HEK293T (cell line): ENCODE measurements at regions not wholly inside any gene's neighbourhood (a gene's known extent, or its start where the extent isn't known, plus 50 kb on each side); places are given as distances from the start of the nearest gene placed in this dataset.

Source experiments
- CTCF ChIA-PET: fragments of 350-600 bp; formaldehyde crosslinking; extraction: SDS; loops from one replicate; lab custom pipeline; 2021; ENCODE audit warnings: antibody characterized with exemption, inconsistent platforms; lab: Yijun Ruan, JAX
- POLR2A ChIA-PET: fragments of 350-600 bp; formaldehyde crosslinking; extraction: SDS; loops from one replicate; lab custom pipeline; 2020; ENCODE audit warnings: antibody characterized with exemption, inconsistent platforms; lab: Yijun Ruan, JAX
- DNase-seq: peaks from one replicate; pipeline ENCODE4 v3.0.0; 2012; ENCODE audit warnings: mixed read lengths; ENCODE audit errors: extremely low spot score
- ARNT ChIP-seq: fragments of 450-650 bp; IDR thresholded peaks from 2 replicates; pipeline ENCODE4 v1.6.1; 2017; ENCODE audit warnings: mild to moderate bottlenecking
- BHLHE40 ChIP-seq: fragments of 450-650 bp; IDR thresholded peaks from 2 replicates; pipeline ENCODE4 v1.6.1; 2016; ENCODE audit warnings: mild to moderate bottlenecking, moderate library complexity, borderline replicate concordance
- CTBP1 ChIP-seq: fragments of 450-650 bp; IDR thresholded peaks from 2 replicates; pipeline ENCODE4 v1.6.1; 2016; ENCODE audit warnings: borderline replicate concordance
- ELF4 ChIP-seq: fragments of 450-650 bp; IDR thresholded peaks from 2 replicates; pipeline ENCODE4 v1.6.1; 2017; ENCODE audit warnings: antibody characterized with exemption
- FOXA1 ChIP-seq: fragments of 450-650 bp; IDR thresholded peaks from 2 replicates; pipeline ENCODE4 v1.6.1; 2016; ENCODE audit warnings: mild to moderate bottlenecking
- FOXK2 ChIP-seq: fragments of 450-650 bp; IDR thresholded peaks from 2 replicates; pipeline ENCODE4 v1.6.1; 2016; ENCODE audit warnings: mild to moderate bottlenecking
- FOXM1 ChIP-seq: fragments of 450-650 bp; IDR thresholded peaks from 2 replicates; pipeline ENCODE4 v1.6.1; 2017; ENCODE audit warnings: mild to moderate bottlenecking, borderline replicate concordance
- HDGF ChIP-seq: fragments of 450-650 bp; IDR thresholded peaks from 2 replicates; pipeline ENCODE4 v1.6.1; 2017; ENCODE audit warnings: antibody characterized with exemption, borderline replicate concordance
- L3MBTL2 ChIP-seq: fragments of 450-650 bp; conservative IDR thresholded peaks from 2 replicates; pipeline ENCODE4 v1.6.1; 2016; ENCODE audit warnings: mild to moderate bottlenecking
- LEF1 ChIP-seq: fragments of 450-650 bp; IDR thresholded peaks from 2 replicates; pipeline ENCODE4 v1.6.1; 2017; ENCODE audit warnings: mild to moderate bottlenecking, borderline replicate concordance
- NFRKB ChIP-seq: fragments of 450-650 bp; IDR thresholded peaks from 2 replicates; pipeline ENCODE4 v1.6.1; 2016; ENCODE audit warnings: mild to moderate bottlenecking, moderate library complexity
- PKNOX1 ChIP-seq: fragments of 450-650 bp; IDR thresholded peaks from 2 replicates; pipeline ENCODE4 v1.6.1; 2016
- SP1 ChIP-seq: fragments of 450-650 bp; IDR thresholded peaks from 2 replicates; pipeline ENCODE4 v1.6.1; 2017
- SUZ12 ChIP-seq: fragments of 450-650 bp; IDR thresholded peaks from 2 replicates; pipeline ENCODE4 v1.6.1; 2016; ENCODE audit warnings: mild to moderate bottlenecking
- TARDBP ChIP-seq: fragments of 450-650 bp; IDR thresholded peaks from 2 replicates; pipeline ENCODE4 v1.6.1; 2016
- ZNF384 ChIP-seq: fragments of 450-650 bp; IDR thresholded peaks from 2 replicates; pipeline ENCODE4 v1.6.1; 2016

GRCh38 chr5:28877050-28877449 is 1838.7 kb upstream of the CDH9 start:
- no peak for DNase-seq
- TF ChIP-seq HDGF (no peak), ARNT (no peak), NFRKB (no peak), TARDBP (no peak)
- CTCF ChIA-PET: no interaction called here
- POLR2A ChIA-PET: no interaction called here

- POLR2A ChIA-PET: no interaction called here
- DNase-seq: no peak
- no peak for TF ChIP-seq HDGF
- no peak for TF ChIP-seq L3MBTL2
- TF ChIP-seq ARNT: no peak
- TF ChIP-seq ZNF384: no peak
- TF ChIP-seq SP1: no peak
- no peak for TF ChIP-seq ELF4
- no peak for TF ChIP-seq TARDBP
- TF ChIP-seq CTBP1: no peak
- TF ChIP-seq SUZ12: no peak
- no peak for TF ChIP-seq BHLHE40
- no peak for TF ChIP-seq FOXM1
- no peak for TF ChIP-seq PKNOX1
- no peak for TF ChIP-seq NFRKB
- no peak for TF ChIP-seq LEF1
- no peak for TF ChIP-seq FOXA1
- CTCF ChIA-PET: no interaction called here
Measured at GRCh38 chr5:28864006-28864405, 1825.6 kb upstream of the CDH9 start.

- CTCF ChIA-PET: no interaction called here
- POLR2A ChIA-PET: no interaction called here
- DNase-seq: no peak
- TF ChIP-seq FOXK2 (no peak), BHLHE40 (no peak), SUZ12 (no peak), ELF4 (no peak), NFRKB (no peak), TARDBP (no peak), HDGF (no peak), ZNF384 (no peak), LEF1 (no peak), FOXM1 (no peak), SP1 (no peak), CTBP1 (no peak), ARNT (no peak), PKNOX1 (no peak), FOXA1 (no peak)
Measured at GRCh38 chr5:28862860-28863196, 1824.4 kb upstream of the CDH9 start.

GRCh38 chr5:28862137-28862859 is 1823.9 kb upstream of the CDH9 start:
- CTCF ChIA-PET: no interaction called here
- TF ChIP-seq FOXA1: no peak
- TF ChIP-seq TARDBP: no peak
- TF ChIP-seq L3MBTL2: no peak
- no peak for TF ChIP-seq PKNOX1
- no peak for TF ChIP-seq CTBP1
- TF ChIP-seq SUZ12: no peak
- no peak for TF ChIP-seq ZNF384
- TF ChIP-seq BHLHE40: no peak
- TF ChIP-seq NFRKB: no peak
- TF ChIP-seq LEF1: no peak
- TF ChIP-seq FOXM1: no peak
- no peak for TF ChIP-seq HDGF
- no peak for TF ChIP-seq ARNT
- POLR2A ChIA-PET: no interaction called here
- DNase-seq: no peak

- CTCF ChIA-PET: no interaction called here
- TF ChIP-seq ARNT: no peak
- no peak for TF ChIP-seq FOXM1
- no peak for TF ChIP-seq ELF4
- TF ChIP-seq FOXK2: no peak
- no peak for TF ChIP-seq CTBP1
- no peak for TF ChIP-seq L3MBTL2
- TF ChIP-seq HDGF: no peak
- no peak for TF ChIP-seq PKNOX1
- TF ChIP-seq NFRKB: no peak
- TF ChIP-seq FOXA1: no peak
- TF ChIP-seq BHLHE40: no peak
- no peak for TF ChIP-seq SUZ12
- no peak for TF ChIP-seq ZNF384
- TF ChIP-seq TARDBP: no peak
- TF ChIP-seq SP1: no peak
- TF ChIP-seq LEF1: no peak
- POLR2A ChIA-PET: no interaction called here
- no peak for DNase-seq
Measured at GRCh38 chr5:28855626-28856025, 1817.2 kb upstream of the CDH9 start.
